ENCODE measurements at regions not wholly inside any gene's neighbourhood (a gene's known extent, or its start where the extent isn't known, plus 50 kb on each side); places are given as distances from the start of the nearest gene placed in this dataset.

DNA sequence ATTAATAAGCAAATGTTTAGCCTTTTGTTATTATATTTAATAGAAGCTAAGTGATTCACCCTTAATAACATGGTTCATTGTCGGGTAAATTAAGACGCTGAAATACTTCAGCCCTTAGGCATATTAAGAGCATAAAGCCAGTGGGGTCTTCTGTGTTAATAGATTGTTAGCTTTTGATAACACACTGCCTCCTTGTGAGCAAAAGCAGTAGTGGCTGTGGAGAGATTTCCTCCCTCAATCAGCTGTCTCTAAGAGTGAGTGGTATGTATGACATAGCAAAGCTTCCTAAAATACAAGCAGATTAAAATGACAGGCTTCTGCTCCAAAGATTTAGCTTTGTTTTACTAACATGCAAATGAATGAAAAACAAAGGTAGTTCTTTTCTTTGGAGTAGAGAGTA, 143.7 kb upstream of the SYT4 start:
- ChIA-PET POLR2A (no interaction called here), CTCF (no interaction called here)
- H3K9me3 Mint-ChIP-seq, result no peaks in the 10 kb centered on the region

GRCh38 chr18:43422518-43422917, 145.2 kb upstream of the SYT4 start:
- no peaks in the 10 kb centered on the region for H3K36me3 Mint-ChIP-seq (ENCODE audit: low read depth)
- H3K27me3 Mint-ChIP-seq, result no peaks in the 10 kb centered on the region
- H3K9me3 Mint-ChIP-seq, result no peaks in the 10 kb centered on the region
- ChIA-PET POLR2A (no interaction called here), CTCF (no interaction called here)
- DNase-seq (no peak), ATAC-seq (ENCODE audit: low read depth) (no peak)
- H3K27ac Mint-ChIP-seq, result no peak overlapping the region
- no peaks in the 10 kb centered on the region for H3K4me1 Mint-ChIP-seq
- intact Hi-C loops (cut with micrococcal nuclease), result no loop called here
- TF ChIP-seq, protein P1, sequence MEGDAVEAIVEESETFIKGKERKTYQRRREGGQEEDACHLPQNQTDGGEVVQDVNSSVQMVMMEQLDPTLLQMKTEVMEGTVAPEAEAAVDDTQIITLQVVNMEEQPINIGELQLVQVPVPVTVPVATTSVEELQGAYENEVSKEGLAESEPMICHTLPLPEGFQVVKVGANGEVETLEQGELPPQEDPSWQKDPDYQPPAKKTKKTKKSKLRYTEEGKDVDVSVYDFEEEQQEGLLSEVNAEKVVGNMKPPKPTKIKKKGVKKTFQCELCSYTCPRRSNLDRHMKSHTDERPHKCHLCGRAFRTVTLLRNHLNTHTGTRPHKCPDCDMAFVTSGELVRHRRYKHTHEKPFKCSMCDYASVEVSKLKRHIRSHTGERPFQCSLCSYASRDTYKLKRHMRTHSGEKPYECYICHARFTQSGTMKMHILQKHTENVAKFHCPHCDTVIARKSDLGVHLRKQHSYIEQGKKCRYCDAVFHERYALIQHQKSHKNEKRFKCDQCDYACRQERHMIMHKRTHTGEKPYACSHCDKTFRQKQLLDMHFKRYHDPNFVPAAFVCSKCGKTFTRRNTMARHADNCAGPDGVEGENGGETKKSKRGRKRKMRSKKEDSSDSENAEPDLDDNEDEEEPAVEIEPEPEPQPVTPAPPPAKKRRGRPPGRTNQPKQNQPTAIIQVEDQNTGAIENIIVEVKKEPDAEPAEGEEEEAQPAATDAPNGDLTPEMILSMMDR (IDR thresholded peaks at IDR 0.05), result no peak
- H3K4me3 Mint-ChIP-seq, result no peak overlapping the region

More for the DNA sequence above, 143.7 kb upstream of the SYT4 start:
- Mint-ChIP-seq H3K27ac (no peak overlapping the region), H3K4me1 (no peaks in the 10 kb centered on the region), H3K36me3 (ENCODE audit: low read depth) (no peaks in the 10 kb centered on the region), H3K27me3 (no peaks in the 10 kb centered on the region), H3K4me3 (no peak overlapping the region)
- intact Hi-C loops (cut with micrococcal nuclease), result no loop called here
- DNase-seq (no peak), ATAC-seq (ENCODE audit: low read depth) (no peak)
- TF ChIP-seq, protein P1 (IDR thresholded peaks at IDR 0.05), result no peak

- DNase-seq (no peak), ATAC-seq (ENCODE audit: low read depth) (no peak)
- Mint-ChIP-seq H3K4me3 (no peak overlapping the region), H3K27me3 (no peaks in the 10 kb centered on the region), H3K9me3 (peaks cover 17% of the 10 kb centered on the region), H3K36me3 (ENCODE audit: low read depth) (no peaks in the 10 kb centered on the region), H3K4me1 (no peaks in the 10 kb centered on the region), H3K27ac (no peak overlapping the region)
- POLR2A ChIA-PET, result no interaction called here
- intact Hi-C loops (cut with micrococcal nuclease), result no loop called here
- CTCF ChIA-PET, result no interaction called here
- TF ChIP-seq, protein P1 (IDR thresholded peaks at IDR 0.05), result no peak
Observed at GRCh38 chr18:43435851-43436250, 158.6 kb upstream of the SYT4 start.

GRCh38 chr18:43442131-43442530, 164.8 kb upstream of the SYT4 start:
- no peaks in the 10 kb centered on the region for H3K27me3 Mint-ChIP-seq
- POLR2A ChIA-PET, result no interaction called here
- H3K4me1 Mint-ChIP-seq, result no peaks in the 10 kb centered on the region
- intact Hi-C loops (cut with micrococcal nuclease), result no loop called here
- no peak overlapping the region for H3K4me3 Mint-ChIP-seq
- no peaks in the 10 kb centered on the region for H3K36me3 Mint-ChIP-seq (ENCODE audit: low read depth)
- CTCF ChIA-PET, result no interaction called here
- no peak overlapping the region for H3K27ac Mint-ChIP-seq
- DNase-seq, result no peak
- no peak for ATAC-seq (ENCODE audit: low read depth)
- peaks cover 16% of the 10 kb centered on the region for H3K9me3 Mint-ChIP-seq
- TF ChIP-seq, protein P1 (IDR thresholded peaks at IDR 0.05), result no peak

DNA sequence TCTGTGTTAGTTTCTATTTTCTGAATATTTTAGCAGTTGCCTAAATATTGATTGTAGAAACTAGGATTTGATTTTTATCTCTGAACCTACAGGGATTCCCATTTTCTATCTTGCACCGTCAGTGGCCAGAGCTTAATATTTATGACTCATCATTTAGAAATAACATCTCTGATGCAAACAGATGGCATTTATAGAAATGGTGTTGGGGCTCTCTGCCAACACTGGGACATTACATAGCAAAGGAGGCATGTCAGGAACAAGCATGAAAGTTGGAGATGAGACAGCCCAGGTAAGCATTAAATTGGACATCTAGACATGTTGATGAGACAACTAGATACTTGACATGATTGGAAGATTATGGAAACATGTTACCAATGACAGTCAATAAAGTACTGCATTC, 165.3 kb upstream of the SYT4 start:
- no peak for DNase-seq
- ATAC-seq (ENCODE audit: low read depth), result no peak

More for the DNA sequence above, 165.3 kb upstream of the SYT4 start:
- H3K36me3 Mint-ChIP-seq (ENCODE audit: low read depth), result no peaks in the 10 kb centered on the region
- H3K9me3 Mint-ChIP-seq, result peaks cover 15% of the 10 kb centered on the region
- intact Hi-C loops (cut with micrococcal nuclease), result no loop called here
- TF ChIP-seq, protein P1 (IDR thresholded peaks at IDR 0.05), result no peak
- H3K4me3 Mint-ChIP-seq, result no peak overlapping the region
- CTCF ChIA-PET, result no interaction called here
- POLR2A ChIA-PET, result no interaction called here
- H3K27ac Mint-ChIP-seq, result no peak overlapping the region
- no peaks in the 10 kb centered on the region for H3K27me3 Mint-ChIP-seq
- no peaks in the 10 kb centered on the region for H3K4me1 Mint-ChIP-seq

Data from activated B cell treated with CpG ODN at 0.5 μM for 24 hours (primary cell).